Mucosa of descending colon (tissue), 3 donors: ENCODE measurements at regions not wholly inside any gene's neighbourhood (a gene's known extent, or its start where the extent isn't known, plus 50 kb on each side); places are given as distances from the start of the nearest gene placed in this dataset.
"Not testable (repeated sequence)": the region's sequence is repeated elsewhere in the genome, so short reads cannot be mapped to it uniquely, and the experiment has no call there.

Source experiments
- ATAC-seq: fragments of 200-7000 bp; cut with Tn5 transposase; one replicate; pipeline ENCODE4 v1.9.1; 2020; ENCODE audit warnings: mild to moderate bottlenecking, moderate library complexity
- DNase-seq, 3 donors: peaks; one replicate each; pipeline ENCODE4 v3.0.0-alpha.2; 2020
- H3K36me3 ChIP-seq: fragments of 200-600 bp; one replicate; pipeline ENCODE4 v1.8.0; 2021; ENCODE audit warnings: low read depth, mild to moderate bottlenecking
- H3K4me1 ChIP-seq: fragments of 200-600 bp; one replicate; pipeline ENCODE4 v1.8.0; 2021; ENCODE audit warnings: low read depth, mild to moderate bottlenecking
- H3K4me3 ChIP-seq: fragments of 200-600 bp; one replicate; pipeline ENCODE4 v1.8.0; 2021; ENCODE audit warnings: mild to moderate bottlenecking
- H3K9me3 ChIP-seq: fragments of 200-600 bp; one replicate; pipeline ENCODE4 v1.8.0; 2021; ENCODE audit warnings: mild to moderate bottlenecking
- intact Hi-C, 2 donors: fragments of 100-400 bp; cut with DNase I in 1 of 2; cut with micrococcal nuclease in 1 of 2; formaldehyde crosslinking; loops; one replicate each; pipeline versions ENCODE4 v1.11.0 to v1.11.1; 2022; cut with DNase I, micrococcal nuclease
- TF ChIP-seq, protein P1 (sequence below): fragments of 200-600 bp; IDR thresholded peaks from one replicate; pipeline ENCODE4 v1.8.0; 2022; ENCODE audit warnings: antibody characterized with exemption, mild to moderate bottlenecking
- donor health status: DM: no; HTN: no; CAD: no; lungs with moderate emphysema.
- donor health status: DM: no; HTN: no; CAD: no.
- donor health status: DM: no; HTN: yes; CAD: no.

DNA sequence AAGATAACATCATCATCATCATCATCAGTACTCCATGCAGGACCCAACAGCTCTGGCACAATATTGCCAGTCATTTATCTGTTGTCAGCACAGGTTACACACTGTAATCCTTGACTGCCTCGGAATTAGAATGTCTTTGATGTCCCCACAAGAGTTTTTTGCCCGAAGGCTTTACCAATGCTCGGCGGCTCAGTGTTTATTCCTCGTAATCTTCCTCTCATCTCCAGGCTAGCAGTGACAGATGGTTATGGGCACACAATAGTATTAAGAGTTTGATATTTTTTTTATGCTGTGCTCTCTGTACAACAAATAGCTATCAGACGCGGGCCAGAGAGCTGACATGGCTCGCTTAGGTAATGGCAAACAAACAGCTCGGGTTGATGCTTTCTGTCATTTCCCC is 515.2 kb downstream of the ZEB2 start:
- H3K4me3 ChIP-seq: no peak overlapping the region
- no peaks in the 10 kb centered on the region for H3K9me3 ChIP-seq
- TF ChIP-seq, protein P1, sequence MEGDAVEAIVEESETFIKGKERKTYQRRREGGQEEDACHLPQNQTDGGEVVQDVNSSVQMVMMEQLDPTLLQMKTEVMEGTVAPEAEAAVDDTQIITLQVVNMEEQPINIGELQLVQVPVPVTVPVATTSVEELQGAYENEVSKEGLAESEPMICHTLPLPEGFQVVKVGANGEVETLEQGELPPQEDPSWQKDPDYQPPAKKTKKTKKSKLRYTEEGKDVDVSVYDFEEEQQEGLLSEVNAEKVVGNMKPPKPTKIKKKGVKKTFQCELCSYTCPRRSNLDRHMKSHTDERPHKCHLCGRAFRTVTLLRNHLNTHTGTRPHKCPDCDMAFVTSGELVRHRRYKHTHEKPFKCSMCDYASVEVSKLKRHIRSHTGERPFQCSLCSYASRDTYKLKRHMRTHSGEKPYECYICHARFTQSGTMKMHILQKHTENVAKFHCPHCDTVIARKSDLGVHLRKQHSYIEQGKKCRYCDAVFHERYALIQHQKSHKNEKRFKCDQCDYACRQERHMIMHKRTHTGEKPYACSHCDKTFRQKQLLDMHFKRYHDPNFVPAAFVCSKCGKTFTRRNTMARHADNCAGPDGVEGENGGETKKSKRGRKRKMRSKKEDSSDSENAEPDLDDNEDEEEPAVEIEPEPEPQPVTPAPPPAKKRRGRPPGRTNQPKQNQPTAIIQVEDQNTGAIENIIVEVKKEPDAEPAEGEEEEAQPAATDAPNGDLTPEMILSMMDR: no peak
- ATAC-seq (no peak), DNase-seq (no peak)
- no peaks in the 10 kb centered on the region for H3K4me1 ChIP-seq
- no peaks in the 10 kb centered on the region for H3K36me3 ChIP-seq
- intact Hi-C loops: no loop called here

GRCh38 chr2:144003460-144004075 is 516.4 kb downstream of the ZEB2 start:
- TF ChIP-seq, protein P1: no peak
- ATAC-seq: no peak
- no peak for DNase-seq
- Histone ChIP-seq H3K36me3 (no peaks in the 10 kb centered on the region), H3K4me3 (no peak overlapping the region), H3K9me3 (no peaks in the 10 kb centered on the region), H3K4me1 (no peaks in the 10 kb centered on the region)
- intact Hi-C loops: no loop called here

DNA sequence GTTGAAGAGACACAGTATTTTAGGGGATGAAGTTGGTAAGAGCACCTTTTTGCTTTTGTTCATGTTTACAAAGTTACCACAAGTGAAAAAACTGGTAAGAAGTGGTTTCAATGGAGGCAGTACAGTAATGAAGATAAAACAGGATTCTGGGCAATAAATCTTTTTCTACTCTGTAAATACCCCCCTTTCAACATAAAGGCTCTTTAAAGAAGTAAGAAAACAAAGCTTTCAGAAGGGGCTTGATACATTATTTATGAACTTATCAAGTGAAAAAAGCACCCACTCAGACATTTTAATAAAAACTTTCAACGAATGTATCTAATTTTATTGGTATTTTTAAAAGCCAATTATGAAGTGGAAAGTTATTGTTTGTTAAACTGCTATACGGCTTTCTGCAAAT is 522.9 kb downstream of the ZEB2 start:
- TF ChIP-seq, protein P1: no peak
- intact Hi-C loops: no loop called here
- DNase-seq (no peak), ATAC-seq (no peak)
- no peaks in the 10 kb centered on the region for H3K9me3 ChIP-seq
- H3K4me1 ChIP-seq: no peaks in the 10 kb centered on the region
- no peak overlapping the region for H3K4me3 ChIP-seq
- H3K36me3 ChIP-seq: no peaks in the 10 kb centered on the region

DNA sequence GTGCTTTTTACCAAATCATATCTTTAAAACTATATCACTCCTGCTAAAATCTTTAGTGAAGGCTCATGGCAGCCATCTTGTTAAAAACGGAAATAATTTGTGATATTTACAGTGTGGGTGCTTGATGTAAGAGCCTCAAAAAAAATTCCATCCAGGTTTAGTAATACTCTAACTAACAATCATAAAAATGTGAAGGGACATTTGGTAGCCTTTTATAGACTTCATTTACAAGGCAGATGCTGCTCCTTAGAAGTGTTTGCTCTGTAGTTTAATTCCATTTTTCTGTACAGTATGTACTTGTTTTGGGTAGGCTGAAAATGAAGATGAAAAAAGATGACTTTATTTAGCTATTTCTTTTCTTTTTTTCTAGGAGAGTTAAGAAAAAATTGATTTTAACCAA is 525.0 kb downstream of the ZEB2 start:
- H3K36me3 ChIP-seq: no peaks in the 10 kb centered on the region
- DNase-seq (no peak), ATAC-seq (no peak)
- intact Hi-C loops: no loop called here
- H3K4me1 ChIP-seq: no peaks in the 10 kb centered on the region
- no peak overlapping the region for H3K4me3 ChIP-seq
- TF ChIP-seq, protein P1: no peak
- no peaks in the 10 kb centered on the region for H3K9me3 ChIP-seq

GRCh38 chr2:143991596-143991995 is 528.3 kb downstream of the ZEB2 start:
- H3K4me1 ChIP-seq, H3K36me3 ChIP-seq, H3K4me3 ChIP-seq, DNase-seq, ATAC-seq, H3K9me3 ChIP-seq, intact Hi-C loops: not testable (repeated sequence)

DNA sequence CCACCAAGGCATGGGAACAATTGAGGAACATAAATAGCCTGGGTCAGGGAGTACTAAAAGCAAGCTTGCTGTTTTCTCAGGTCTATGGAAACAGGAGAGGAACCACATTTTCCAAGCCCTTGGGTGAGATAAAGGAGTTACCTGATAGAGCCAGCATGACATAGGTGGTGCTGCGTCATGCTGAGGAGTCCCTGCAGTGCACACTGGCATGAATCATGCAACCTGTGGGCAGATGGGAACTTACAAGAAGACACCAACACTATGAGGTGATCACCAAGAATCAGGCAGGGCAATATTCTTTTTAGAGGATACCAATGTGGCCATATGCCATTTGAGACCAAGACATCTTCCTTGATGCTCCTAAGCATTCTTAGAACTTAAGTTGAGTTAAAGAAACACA is 531.8 kb downstream of the ZEB2 start:
- no peaks in the 10 kb centered on the region for H3K9me3 ChIP-seq
- DNase-seq (no peak), ATAC-seq (no peak)
- no peaks in the 10 kb centered on the region for H3K36me3 ChIP-seq
- no peak overlapping the region for H3K4me3 ChIP-seq
- TF ChIP-seq, protein P1: no peak
- no peaks in the 10 kb centered on the region for H3K4me1 ChIP-seq
- intact Hi-C loops: no loop called here
